GM18870 (cell line): ENCODE measurements at regions not wholly inside any gene's neighbourhood (a gene's known extent, or its start where the extent isn't known, plus 50 kb on each side); places are given as distances from the start of the nearest gene placed in this dataset.

ENCODE experiments used
- ATAC-seq: cut with Tn5 transposase; IDR thresholded peaks from one replicate; pipeline ENCODE4 v1.9.1; 2021; ENCODE audit warnings: moderate library complexity; ENCODE audit not compliant: unreplicated experiment

DNA sequence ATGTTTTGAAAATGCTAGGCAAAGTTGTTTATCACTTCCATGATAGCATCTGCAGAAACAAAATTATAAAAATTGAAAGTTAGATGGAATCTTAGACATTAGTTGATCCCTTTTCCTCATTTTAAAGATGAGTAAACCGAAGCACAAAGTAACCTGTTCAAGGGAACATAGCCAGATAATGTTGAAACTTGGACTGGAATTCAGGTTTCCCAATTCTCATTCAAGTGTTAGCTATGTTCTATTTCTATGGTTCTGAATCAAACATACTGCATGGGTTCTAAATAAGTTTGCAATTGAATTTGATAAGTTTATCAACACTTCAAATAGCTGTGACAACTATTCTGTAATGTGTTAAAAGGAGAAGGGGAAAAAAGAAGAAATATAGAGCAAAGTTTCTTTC lies 122.4 kb upstream of the SOX5 start:
- ATAC-seq = no peak

DNA sequence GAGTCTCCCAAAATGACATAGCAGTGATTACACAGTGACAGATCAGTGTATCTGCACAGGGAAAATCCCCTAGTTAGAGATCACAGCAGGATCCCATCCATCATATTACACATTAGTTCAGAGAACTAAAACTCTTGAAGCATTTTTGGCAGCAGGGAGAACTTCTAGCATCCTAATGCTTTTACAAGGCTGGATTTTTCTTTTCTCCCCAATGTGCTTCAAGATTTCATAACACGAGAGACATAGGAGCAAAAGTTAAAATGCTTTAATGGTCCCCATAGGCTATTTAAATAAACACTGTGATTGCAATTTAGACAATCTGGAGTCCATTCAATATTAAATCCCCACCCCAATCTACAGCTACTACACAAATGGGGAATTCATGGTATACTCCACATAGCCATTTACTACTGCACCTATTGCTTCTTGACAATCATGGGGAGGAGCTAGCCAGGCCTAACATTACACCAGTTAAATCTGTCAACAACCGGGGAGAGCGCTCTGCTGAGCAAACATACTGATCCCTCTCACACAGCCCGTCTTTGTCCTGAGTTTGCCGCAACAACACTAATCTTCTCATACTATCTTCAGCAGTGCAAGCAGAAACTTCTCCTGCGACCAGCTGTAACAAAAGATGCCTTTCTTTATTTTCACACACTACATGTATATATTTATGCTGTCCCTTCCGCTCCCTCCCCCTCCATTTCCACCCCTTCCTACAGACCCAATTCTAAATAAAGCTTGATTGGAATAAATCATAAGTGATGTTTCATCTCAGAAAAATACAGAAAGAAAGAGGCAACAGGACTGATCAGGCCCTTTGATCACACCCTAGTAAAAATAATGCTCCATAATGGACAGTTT lies 120.3 kb upstream of the SOX5 start:
- ATAC-seq = no peak

DNA sequence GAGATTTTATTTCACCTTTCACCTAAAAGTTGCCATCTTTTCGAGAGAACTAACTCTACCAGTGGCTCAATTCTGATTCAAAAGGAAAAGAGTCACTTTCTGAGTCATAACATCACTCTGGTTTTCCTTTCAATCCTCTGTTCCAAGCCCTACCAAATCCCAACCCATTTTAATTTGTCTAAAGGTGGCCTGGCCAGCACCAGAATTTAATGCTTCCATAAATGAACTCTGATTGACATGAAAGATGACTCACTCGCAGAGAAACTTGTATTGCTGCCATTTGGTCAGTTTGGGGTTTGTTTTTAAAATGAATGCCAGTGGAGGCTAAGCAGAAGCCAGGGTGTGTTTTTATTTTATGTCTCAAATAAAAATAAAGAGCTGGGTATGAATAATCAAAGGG lies 117.4 kb upstream of the SOX5 start:
- ATAC-seq = no peak

DNA sequence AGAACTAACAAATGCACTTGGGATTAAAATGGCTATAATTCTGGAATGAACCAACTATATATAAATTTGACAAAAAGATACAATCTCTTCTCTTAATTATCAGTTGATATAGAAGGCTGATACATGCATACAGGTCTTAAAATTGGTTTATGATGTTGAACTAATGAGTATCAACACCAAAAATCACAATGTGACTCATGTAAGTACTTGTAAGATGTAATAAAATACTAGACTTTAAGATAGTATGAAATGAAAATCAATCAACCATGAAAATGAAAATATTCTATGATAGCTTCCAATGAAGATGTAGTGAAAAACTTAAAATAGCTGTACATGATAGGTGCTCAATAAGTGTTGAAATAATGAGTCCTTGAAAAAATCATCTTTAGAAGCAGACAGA lies 116.6 kb upstream of the SOX5 start:
- no peak for ATAC-seq

DNA sequence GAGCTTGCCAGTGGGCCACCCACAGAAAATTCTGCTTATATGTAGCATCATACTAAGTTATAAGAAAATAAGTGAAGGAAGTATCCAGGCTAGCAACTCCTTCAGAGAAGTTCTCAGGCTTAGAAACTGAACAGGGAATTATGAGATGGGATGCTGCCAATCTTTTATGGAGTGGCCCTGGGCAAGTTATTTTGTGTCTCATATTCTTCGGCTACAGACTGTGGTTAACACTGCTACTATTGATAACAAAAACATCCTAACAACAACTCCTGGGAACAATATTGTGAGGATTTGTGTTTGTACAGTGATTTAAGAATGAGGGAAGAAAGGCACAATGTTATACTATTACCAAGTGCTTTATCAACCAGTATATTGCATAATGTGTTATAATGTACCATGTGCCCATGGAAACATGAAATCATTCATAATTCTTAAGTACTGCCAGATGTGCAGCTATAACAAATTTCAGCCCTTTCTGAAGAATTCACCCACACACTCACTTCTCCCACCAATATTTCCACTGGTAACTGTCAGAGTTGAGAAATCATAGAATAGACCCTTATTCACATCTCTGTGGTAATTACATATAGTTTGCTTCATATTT lies 113.3 kb upstream of the SOX5 start:
- ATAC-seq = no peak

DNA sequence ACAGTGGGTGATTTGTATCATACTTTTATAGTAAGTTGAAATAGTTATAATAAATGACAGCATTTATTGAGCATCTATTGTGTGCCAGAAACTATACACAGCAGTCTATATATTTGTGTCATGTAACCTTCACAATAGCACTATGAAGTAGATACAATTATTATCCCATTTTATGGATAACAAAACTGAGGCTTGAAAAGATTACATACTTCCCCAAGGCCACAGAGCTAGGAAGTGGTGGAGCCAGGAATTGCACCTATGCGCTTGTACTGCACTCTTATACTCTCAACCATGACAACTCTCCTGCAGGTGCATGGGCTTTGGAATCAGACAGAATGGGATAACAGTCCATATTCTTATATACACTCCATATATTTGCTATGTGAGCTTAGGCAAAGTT lies 110.6 kb upstream of the SOX5 start:
- no peak for ATAC-seq

DNA sequence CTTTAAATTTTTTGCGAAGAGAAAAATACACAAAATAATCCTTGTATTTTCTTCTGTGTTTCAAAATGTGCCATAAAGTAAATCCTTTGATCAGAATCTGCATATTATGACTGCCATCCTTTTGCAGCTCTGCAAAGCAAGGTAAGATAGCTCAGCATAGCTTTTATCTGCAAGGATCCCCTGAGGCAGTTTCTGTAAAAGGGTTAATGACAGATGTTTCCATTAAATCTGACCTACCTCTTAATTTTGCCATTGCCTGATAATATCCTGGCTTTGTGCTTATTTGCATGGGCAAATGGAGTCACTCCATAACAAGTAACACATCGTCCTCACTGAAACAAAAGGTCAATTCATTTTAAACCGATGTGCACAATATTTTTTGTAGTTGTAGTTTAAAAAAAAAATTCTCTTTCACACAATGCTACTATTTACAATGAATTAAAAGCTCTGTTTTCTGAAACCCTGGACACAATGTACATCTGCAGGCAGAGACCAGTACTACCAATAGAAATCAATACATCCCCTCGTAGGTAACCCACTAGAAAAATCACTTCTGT lies 108.5 kb upstream of the SOX5 start:
- no peak for ATAC-seq

DNA sequence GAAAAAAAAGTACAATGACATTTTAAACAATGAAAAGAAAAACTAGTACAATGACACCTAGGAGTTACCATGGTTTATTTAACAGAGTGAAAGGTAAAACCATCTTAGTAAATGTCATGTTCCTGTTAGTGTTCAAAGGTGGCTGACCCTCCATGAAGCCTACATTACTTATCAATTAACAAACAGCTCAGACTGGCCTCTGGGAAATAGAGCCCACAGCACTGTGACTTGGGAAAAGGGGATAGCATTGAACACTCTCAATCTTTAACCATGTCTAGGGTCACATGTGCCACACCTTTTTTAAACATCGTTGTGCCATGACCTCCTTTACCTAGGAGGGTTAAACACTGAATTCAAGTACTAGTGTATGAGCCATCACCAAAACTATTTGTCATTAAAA lies 106.3 kb upstream of the SOX5 start:
- no peak for ATAC-seq

DNA sequence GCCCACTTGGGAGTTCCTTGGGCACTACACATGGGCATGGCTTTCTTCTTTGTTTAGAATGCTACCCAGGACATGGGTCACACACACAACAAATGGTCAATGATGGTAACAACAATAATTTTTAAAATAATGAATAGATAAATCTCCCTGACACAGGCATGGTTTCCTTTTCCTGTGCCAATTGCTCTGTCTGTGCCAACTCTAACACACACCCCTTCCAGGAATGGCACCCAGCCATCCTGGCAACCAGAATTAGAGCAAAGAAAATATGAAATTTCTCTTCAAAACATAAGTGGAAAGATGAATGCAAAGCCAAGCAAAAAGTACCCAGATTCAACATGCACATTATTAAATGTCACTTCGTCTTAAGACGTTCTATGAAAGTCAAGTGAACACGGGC lies 104.9 kb upstream of the SOX5 start:
- ATAC-seq = no peak

DNA sequence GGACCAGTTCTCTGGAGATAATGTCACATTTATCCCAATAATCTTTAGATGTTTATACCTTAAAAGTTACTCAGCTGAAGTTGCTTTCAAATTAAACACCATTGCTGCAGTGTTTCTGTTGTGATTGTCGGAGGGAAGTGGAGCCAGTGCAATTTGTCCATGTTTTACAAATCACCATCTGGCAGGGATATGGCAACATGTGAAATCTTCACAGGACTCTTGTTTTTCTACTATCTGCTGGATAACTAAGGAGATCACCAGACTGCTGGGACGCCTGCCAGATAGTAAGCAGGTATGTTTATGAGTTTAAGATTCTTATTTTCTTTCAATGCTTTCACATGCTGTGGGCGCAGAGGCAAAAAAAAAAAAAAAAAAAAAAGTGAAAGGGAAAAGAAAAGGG lies 100.3 kb upstream of the SOX5 start:
- ATAC-seq = no peak

DNA sequence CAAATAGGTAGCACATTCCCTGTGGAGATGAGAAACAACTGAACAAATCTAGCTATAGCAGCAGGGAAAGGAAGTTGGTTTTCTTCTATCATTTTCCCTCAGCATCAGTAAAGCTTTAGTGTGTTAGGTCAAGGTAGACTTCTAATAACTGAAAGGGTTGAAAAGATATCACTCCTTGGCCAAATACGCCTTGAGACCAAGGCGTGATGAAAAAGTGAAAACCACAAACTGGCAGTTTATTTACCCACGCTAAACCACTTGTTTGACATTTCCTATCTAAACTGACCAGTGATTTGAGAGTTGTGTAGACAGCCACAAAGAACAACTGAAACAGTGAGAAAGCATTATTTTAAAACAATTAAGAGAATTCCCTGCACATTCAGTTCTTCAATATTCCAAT lies 99.6 kb upstream of the SOX5 start:
- ATAC-seq = no peak

DNA sequence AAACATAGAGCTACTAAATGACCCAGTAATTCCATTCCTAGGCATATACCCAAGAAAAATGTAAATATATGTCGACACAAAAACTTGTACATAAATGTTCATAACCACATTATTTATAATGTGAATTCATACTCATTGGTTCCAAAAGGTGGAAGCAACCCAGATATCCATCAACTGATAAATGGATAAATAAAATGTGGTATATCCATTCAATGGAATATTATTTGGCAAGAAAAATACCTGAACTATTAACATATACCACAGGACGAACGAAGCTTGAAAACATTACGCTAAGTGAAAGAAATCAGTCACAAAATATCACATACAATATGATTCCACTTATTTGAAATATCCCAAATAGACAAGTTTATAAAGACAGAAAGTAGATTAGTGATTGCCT lies 99.0 kb upstream of the SOX5 start:
- no peak for ATAC-seq

DNA sequence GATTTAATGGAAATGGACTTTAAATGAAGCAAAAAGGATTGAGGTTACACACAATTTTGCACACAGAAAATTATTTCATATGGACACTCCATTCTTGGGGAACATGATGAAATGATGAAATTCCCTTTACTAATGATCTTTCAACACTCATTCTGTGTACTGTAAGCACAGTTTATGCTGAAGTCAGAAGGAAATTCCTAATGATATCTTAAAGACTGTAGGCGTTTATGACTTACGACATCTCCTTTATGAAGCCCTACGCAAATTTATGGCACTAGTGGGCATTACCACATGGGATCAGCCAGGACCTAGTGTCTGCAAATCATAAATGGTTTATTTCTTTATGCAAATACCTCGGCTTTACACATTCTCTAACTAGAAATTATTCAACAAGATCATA lies 97.9 kb upstream of the SOX5 start:
- ATAC-seq = no peak

DNA sequence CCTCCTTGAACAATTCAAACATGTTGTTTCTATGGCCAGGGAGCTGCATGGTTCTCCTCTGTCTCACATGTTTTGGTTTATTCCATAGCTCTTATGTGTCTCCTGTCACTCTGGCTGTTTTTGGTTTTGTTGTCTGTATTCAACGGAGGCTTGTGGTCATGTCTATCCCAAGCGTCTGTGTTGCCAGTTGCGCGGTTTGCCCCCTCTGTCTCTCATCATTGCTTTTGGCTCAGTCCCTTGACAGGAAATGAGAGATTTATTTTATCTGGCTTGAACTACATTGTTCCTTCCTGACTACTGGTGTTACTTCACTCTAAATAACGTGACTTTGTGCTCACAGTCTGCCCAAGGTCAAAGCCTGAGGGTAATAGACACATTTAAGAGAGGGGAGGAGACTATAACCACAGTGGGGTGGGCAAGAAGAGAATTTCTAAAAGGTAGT lies 96.4 kb upstream of the SOX5 start:
- ATAC-seq = no peak

DNA sequence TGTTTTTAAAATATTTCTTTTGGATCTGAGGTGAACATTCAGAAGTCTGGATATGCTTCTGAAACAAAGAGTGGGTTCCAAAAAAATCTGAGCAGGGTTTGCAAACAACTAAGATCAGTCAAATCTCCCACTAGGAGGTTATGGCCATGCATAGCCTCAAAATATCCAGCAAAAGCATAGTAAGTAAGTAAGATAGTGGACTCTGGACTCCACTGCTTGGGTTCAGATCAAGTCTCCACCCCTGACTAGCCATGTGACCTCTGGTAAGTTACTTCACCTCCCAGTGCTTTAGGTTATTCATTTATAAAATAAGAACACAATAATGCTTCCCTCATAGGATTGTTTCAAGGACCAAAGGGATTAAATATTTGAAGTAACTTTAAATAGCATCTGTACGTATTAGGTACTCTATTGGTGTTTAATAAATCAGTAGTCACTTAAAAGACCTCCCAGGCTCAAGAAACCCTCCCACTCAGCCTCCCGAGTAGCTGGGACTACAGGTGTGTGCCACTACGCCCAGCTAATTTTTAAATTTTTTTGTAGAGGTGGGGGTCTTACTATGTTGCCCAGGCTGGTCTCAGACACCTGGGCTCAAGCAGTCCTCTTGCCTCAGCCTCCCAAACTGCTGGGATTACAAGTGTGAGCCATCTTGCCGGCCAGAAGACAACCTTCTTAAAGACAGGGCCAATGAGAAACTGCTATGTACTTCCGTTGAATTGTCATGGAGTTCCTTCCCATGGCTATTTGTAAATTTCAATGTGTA lies 95.7 kb upstream of the SOX5 start:
- ATAC-seq = no peak

DNA sequence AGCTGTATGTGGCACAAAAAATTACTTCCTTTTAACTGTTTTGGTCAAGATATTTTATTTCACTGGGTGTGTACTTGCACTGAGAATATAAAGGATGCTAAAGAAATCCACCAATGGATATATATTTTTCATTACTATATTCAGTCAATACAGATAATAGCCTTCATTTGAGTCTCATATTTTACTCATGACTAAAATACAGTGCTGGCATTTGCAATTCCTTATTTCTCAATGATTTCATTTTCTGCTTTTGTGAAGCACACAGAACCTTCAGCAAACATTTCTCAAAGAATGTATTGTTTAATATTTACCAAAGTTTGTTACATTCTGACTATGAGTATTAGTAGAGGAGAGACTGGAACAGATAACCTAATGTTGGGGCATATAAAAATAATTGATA lies 93.2 kb upstream of the SOX5 start:
- no peak for ATAC-seq

DNA sequence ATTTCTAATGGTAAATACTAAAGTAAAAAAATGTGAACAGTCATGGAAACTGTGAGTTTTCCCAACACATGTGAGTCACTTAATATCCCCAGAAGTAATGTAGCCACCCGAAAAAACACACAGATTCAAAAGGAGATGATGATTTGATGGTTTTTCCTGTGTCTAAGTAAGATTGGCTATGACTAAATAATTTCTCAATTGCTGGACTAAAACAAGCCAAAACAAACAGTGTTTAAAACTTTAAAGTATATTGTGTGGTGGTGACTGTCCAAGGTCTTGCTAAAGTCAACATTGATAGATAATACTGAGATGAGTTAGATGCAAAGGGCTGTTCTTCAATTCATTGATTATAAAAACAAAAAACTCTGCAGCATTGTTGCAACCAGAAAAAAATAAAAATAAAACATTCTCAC lies 89.6 kb upstream of the SOX5 start:
- ATAC-seq = no peak

DNA sequence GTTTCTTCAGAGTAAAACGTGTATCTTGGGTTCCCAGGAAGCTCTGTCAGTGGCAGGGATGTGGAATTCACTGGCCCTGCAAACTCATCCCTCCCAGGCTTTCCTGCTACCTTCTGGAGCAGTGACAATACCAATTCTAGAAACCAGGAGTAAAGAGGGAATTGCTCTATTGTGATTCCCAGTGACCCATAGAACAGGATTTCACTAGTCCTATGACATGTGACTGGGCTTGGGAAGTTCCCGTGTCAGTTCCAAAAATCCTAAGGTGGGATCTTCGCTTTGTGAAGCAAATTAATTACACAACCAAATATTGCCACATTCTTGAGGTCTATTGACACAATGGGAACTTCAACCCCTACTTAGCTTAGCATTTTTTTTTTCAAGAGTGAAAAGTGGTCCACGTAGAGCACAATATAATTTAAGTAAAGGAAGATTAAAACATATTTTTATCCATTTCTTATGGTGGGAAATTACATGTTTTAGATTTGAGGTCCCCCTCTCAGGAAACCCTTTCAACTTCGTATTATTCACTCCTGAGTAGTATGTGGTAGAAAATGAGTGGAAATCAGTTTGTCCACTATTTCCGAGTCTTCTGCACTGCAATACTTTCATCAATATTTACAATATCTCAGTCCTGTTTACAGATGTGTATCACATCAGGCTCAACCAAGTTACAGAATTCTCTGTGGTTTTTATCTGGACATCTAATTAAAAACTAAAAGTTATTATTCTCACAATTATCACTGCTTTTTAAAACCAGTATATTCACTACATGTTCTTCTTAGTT lies 88.9 kb upstream of the SOX5 start:
- ATAC-seq = no peak

DNA sequence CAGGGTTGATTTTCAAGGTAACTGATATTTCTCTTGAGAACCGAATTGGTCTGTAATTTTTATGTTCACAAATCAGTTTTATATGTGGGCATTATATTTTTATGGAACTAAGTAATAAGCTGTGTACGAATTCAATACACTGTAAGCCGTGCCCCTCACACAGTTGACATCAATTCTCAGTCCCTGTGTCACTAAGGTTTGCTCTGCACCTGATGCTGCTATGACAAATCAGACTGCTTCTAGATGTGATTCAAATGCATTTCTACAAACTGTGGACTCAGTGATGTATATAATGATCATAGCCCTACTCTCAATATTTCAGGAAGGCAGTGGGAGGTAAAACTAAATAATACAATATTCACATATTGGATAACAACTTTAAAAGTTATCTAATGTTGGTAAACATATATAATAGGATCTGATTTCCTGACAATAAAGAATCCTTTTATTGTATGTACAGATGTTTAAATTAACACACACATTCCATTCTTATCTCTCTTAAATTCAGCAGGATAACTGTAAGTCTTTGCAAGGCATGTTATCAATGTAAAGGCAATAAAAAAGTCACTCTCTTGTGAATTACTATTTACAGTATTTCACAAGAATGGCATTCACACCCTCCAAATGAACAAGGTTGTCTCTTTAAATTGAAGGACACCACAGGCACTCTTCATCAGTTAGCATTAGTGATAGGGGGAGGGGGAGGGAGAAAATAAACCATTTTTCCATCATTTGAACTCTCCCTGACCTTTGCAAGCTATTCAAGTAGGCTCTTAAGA lies 87.2 kb upstream of the SOX5 start:
- no peak for ATAC-seq

DNA sequence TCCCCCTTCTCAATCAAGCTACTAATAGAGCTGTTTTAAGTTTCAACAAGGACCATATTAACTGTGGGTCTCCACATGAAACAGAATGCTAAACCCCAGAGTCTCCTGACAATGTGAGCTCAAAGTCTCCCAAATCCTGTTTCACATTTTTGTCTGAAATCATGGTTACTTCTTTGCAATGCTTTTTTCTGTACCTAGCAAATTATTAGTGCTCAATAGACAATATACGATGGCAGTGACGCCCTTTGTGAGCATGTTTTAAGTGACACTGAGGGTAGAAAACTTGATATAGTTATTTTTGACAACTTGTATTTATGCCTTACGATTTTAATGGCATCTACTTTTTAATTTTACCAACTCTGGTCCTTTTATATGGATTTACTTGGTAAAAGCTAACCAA lies 85.4 kb upstream of the SOX5 start:
- no peak for ATAC-seq
